HepG2 (cell line): ENCODE measurements at regions not wholly inside any gene's neighbourhood (a gene's known extent, or its start where the extent isn't known, plus 50 kb on each side); places are given as distances from the start of the nearest gene placed in this dataset.
A peak's percentile ranks its signal among the peaks of the same experiment; 100 is the strongest.

Source experiments
- ATAC-seq: fragments of 200-7000 bp; cut with Tn5 transposase; 3 replicates; pipeline ENCODE4 v1.9.1; 2020; ENCODE audit warnings: mild to moderate bottlenecking, moderate library complexity
- BruUV-seq: library from RNA; stranded (reverse); fragments of 400-500 nt; replicated peaks from 2 replicates; lab custom pipeline; 2021; lab: Mats Ljungman, UMichigan
- CTCF ChIA-PET: fragments of 300-600 bp; formaldehyde crosslinking; extraction: SDS; loops from one replicate; lab custom pipeline; 2021; ENCODE audit warnings: low total read pairs, inconsistent platforms, low intra/inter-chr PET ratio; lab: Yijun Ruan, JAX
- POLR2A ChIA-PET: fragments of 350-600 bp; sonication (Branson Sonifier 250); formaldehyde crosslinking; loops from one replicate; lab custom pipeline; 2020; ENCODE audit warnings: antibody characterized with exemption, inconsistent platforms; lab: Yijun Ruan, JAX
- DNase-seq: peaks from one replicate; pipeline ENCODE4 v3.0.0-alpha.2; 2015; ENCODE audit warnings: low spot score
- FAIRE-seq: peaks from 3 replicates; lab custom pipeline; 2011; peaks lifted over from hg19 to GRCh38; lab: Jason Lieb, UNC
- H2AFZ ChIP-seq: one replicate; pipeline ENCODE4 v1.6.1; 2011; ENCODE audit warnings: low read length, inconsistent platforms
- H3K27ac ChIP-seq: fragments of 300-600 bp; 3 replicates; pipeline ENCODE4 v1.8.0; 2011; ENCODE audit warnings: mixed run types, mild to moderate bottlenecking, mixed read lengths, low read length, inconsistent platforms; ENCODE audit not compliant: insufficient read depth; ENCODE audit errors: extremely low read length
- H3K27me3 ChIP-seq, 2 experiments: fragments of 200-600 bp in 1 of 2; 2 replicates in 1 of 2; 3 replicates in 1 of 2; pipeline versions ENCODE4 v1.6.0 to v1.8.0; 2011; ENCODE audit warnings: low read length in 2 of 2, mild to moderate bottlenecking in 2 of 2, moderate library complexity in 2 of 2, inconsistent platforms in 1 of 2; ENCODE audit not compliant: insufficient read depth in 2 of 2, control insufficient read depth in 1 of 2
- H3K36me3 ChIP-seq, 2 experiments: fragments of 200-600 bp in 1 of 2; replicated peaks in 1 of 2; 2 replicates in 1 of 2; 3 replicates in 1 of 2; pipeline versions ENCODE4 v1.5.1 to v1.8.0; 2011; ENCODE audit warnings: low read length in 2 of 2, inconsistent platforms in 1 of 2; ENCODE audit not compliant: insufficient read depth in 2 of 2, control insufficient read depth in 1 of 2
- H3K4me1 ChIP-seq: 2 replicates; pipeline ENCODE4 v1.5.1; 2012; ENCODE audit warnings: low read length, inconsistent platforms; ENCODE audit not compliant: insufficient read depth
- H3K4me2 ChIP-seq: 2 replicates; pipeline ENCODE4 v1.6.0; 2011; ENCODE audit warnings: low read depth, low read length, inconsistent platforms
- H3K4me3 ChIP-seq, 3 experiments: fragments of 200-600 bp in 1 of 3; sonication (generic), shearing (Covaris generic) in 1 of 3; replicated peaks in 1 of 3; 2 replicates each; pipeline ENCODE4 v1.5.1; 2011 to 2016; ENCODE audit warnings: low read length in 3 of 3, inconsistent platforms in 2 of 3, low read depth in 2 of 3, mild to moderate bottlenecking in 2 of 3, control low read depth in 1 of 3, mixed read lengths in 1 of 3; ENCODE audit not compliant: insufficient read depth in 1 of 3
- H3K79me2 ChIP-seq: one replicate; pipeline ENCODE4 v1.6.1; 2011; ENCODE audit warnings: low read length, inconsistent platforms; ENCODE audit not compliant: insufficient read depth
- H3K9ac ChIP-seq: 2 replicates; pipeline ENCODE4 v1.6.0; 2011; ENCODE audit warnings: mild to moderate bottlenecking, low read depth, low read length, inconsistent platforms; ENCODE audit not compliant: insufficient read depth
- H3K9me3 ChIP-seq: 2 replicates; pipeline ENCODE4 v1.5.1; 2012; ENCODE audit warnings: mild to moderate bottlenecking, low read length
- H4K20me1 ChIP-seq: 2 replicates; pipeline ENCODE4 v1.6.0; 2011; ENCODE audit warnings: inconsistent platforms, mild to moderate bottlenecking, low read length, moderate library complexity; ENCODE audit not compliant: insufficient read depth
- AHR ChIP-seq: IDR thresholded peaks from 2 replicates; pipeline ENCODE4 v1.6.1; 2018; ENCODE audit warnings: missing genetic modification reagents, missing compliant biosample characterization
- BCL6 ChIP-seq: IDR thresholded peaks from 2 replicates; pipeline ENCODE4 v1.6.1; 2016; ENCODE audit warnings: missing genetic modification reagents, missing compliant biosample characterization
- GABPB1 ChIP-seq: IDR thresholded peaks from 2 replicates; pipeline ENCODE4 v1.6.1; 2016; ENCODE audit warnings: mild to moderate bottlenecking, missing genetic modification reagents, moderate library complexity, missing compliant biosample characterization
- GATA4 ChIP-seq: sonication (generic); IDR thresholded peaks from 2 replicates; pipeline ENCODE4 v1.6.1; 2016; ENCODE audit warnings: antibody characterized with exemption, low read depth, borderline replicate concordance
- KMT2A ChIP-seq: sonication (generic); formaldehyde crosslinking; IDR thresholded peaks from 2 replicates; pipeline ENCODE4 v1.4.0; 2020; ENCODE audit warnings: missing genetic modification reagents
- MAX ChIP-seq: IDR thresholded peaks from 2 replicates; pipeline ENCODE4 v1.6.1; 2012; ENCODE audit warnings: inconsistent platforms
- MED13 ChIP-seq: sonication (generic); formaldehyde crosslinking; IDR thresholded peaks from 2 replicates; pipeline ENCODE4 v1.5.0; 2020; ENCODE audit warnings: missing genetic modification reagents
- MYPOP ChIP-seq: sonication (generic); formaldehyde crosslinking; IDR thresholded peaks from 2 replicates; pipeline ENCODE4 v1.8.1; 2023; ENCODE audit warnings: mild to moderate bottlenecking, moderate library complexity, missing genetic modification reagents
- ZFP36 ChIP-seq: fragments of 150-350 bp; IDR thresholded peaks from 2 replicates; pipeline ENCODE4 v1.6.1; 2018; ENCODE audit warnings: borderline replicate concordance, low read length, low read depth; ENCODE audit not compliant: partially characterized antibody
- WGBS: methylation state at CpG from one replicate; pipeline ENCODE4 v1.1.6; 2017; ENCODE audit warnings: low lambda C conversion rate; 5-methylcytosine and 5-hydroxymethylcytosine counted together
- in situ Hi-C: cut with HindIII; loops from 2 replicates; pipeline ENCODE4 v1.10.0; 2017; ENCODE audit warnings: low pct_unique_long_range_greater_than_20kb; ENCODE audit not compliant: extremely low pct_ligation_motif_present
- intact Hi-C: fragments of 100-400 bp; cut with micrococcal nuclease; formaldehyde crosslinking; loops from one replicate; pipeline ENCODE4 v1.10.0; 2022; ENCODE audit not compliant: unreplicated experiment
- TF ChIP-seq, protein P1 (sequence below): sonication (generic); formaldehyde crosslinking; IDR thresholded peaks from 2 replicates; pipeline ENCODE4 v1.4.0; 2020; ENCODE audit warnings: missing genetic modification reagents, borderline replicate concordance
- TF ChIP-seq, protein P2 (sequence below): fragments of 450-650 bp; IDR thresholded peaks from 2 replicates; pipeline ENCODE4 v1.6.1; 2016
- TF ChIP-seq, protein P3 (sequence below): sonication (generic); formaldehyde crosslinking; IDR thresholded peaks from 2 replicates; pipeline ENCODE4 v1.4.0; 2020; ENCODE audit warnings: missing genetic modification reagents

- CTCF ChIA-PET = no interaction called here
- no TSS peak for BruUV-seq
- Histone ChIP-seq H3K27ac (no peak overlapping the region), H4K20me1 (no peaks in the 10 kb centered on the region), H3K9ac (no peak overlapping the region), H3K4me3 (peak overlapping the region in 1 of 3 experiments; percentile 34; a peak in 2 of 6 replicates), H3K36me3 (no peaks in the 10 kb centered on the region), H3K9me3 (no peaks in the 10 kb centered on the region), H3K79me2 (no peaks in the 10 kb centered on the region), H3K4me1 (peaks cover 24% of the 10 kb centered on the region), H3K4me2 (peak overlapping the region; percentile 53), H2AFZ (no peak overlapping the region), H3K27me3 (no peaks in the 10 kb centered on the region)
- DNase-seq (no peak), FAIRE-seq (no peak), ATAC-seq (peak; percentile 52)
- POLR2A ChIA-PET = no interaction called here
- 60% methylated on average over 28 of the region's 33 CpGs for WGBS
- in situ Hi-C loops = no loop called here
- intact Hi-C loops = no loop called here
- TF ChIP-seq AHR (no peak), BCL6 (peak; percentile 66), KMT2A (CRISPR knock-in tag) (no peak), MAX (peak; percentile 26; the same call in 1 of the 2 replicates), MYPOP (CRISPR knock-in tag) (no peak), ZFP36 (no peak), GABPB1 (CRISPR knock-in tag) (peak; percentile 42; the same call in 1 of the 2 replicates), GATA4 (no peak), MED13 (CRISPR knock-in tag) (no peak)
- TF ChIP-seq, protein P1, sequence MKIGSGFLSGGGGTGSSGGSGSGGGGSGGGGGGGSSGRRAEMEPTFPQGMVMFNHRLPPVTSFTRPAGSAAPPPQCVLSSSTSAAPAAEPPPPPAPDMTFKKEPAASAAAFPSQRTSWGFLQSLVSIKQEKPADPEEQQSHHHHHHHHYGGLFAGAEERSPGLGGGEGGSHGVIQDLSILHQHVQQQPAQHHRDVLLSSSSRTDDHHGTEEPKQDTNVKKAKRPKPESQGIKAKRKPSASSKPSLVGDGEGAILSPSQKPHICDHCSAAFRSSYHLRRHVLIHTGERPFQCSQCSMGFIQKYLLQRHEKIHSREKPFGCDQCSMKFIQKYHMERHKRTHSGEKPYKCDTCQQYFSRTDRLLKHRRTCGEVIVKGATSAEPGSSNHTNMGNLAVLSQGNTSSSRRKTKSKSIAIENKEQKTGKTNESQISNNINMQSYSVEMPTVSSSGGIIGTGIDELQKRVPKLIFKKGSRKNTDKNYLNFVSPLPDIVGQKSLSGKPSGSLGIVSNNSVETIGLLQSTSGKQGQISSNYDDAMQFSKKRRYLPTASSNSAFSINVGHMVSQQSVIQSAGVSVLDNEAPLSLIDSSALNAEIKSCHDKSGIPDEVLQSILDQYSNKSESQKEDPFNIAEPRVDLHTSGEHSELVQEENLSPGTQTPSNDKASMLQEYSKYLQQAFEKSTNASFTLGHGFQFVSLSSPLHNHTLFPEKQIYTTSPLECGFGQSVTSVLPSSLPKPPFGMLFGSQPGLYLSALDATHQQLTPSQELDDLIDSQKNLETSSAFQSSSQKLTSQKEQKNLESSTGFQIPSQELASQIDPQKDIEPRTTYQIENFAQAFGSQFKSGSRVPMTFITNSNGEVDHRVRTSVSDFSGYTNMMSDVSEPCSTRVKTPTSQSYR (CRISPR knock-in tag) = 0 out of 2 replicates have a peak, but pooled peaks have one; percentile 13
- TF ChIP-seq, protein P2, sequence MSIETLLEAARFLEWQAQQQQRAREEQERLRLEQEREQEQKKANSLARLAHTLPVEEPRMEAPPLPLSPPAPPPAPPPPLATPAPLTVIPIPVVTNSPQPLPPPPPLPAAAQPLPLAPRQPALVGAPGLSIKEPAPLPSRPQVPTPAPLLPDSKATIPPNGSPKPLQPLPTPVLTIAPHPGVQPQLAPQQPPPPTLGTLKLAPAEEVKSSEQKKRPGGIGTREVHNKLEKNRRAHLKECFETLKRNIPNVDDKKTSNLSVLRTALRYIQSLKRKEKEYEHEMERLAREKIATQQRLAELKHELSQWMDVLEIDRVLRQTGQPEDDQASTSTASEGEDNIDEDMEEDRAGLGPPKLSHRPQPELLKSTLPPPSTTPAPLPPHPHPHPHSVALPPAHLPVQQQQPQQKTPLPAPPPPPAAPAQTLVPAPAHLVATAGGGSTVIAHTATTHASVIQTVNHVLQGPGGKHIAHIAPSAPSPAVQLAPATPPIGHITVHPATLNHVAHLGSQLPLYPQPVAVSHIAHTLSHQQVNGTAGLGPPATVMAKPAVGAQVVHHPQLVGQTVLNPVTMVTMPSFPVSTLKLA = no peak
- TF ChIP-seq, protein P3, sequence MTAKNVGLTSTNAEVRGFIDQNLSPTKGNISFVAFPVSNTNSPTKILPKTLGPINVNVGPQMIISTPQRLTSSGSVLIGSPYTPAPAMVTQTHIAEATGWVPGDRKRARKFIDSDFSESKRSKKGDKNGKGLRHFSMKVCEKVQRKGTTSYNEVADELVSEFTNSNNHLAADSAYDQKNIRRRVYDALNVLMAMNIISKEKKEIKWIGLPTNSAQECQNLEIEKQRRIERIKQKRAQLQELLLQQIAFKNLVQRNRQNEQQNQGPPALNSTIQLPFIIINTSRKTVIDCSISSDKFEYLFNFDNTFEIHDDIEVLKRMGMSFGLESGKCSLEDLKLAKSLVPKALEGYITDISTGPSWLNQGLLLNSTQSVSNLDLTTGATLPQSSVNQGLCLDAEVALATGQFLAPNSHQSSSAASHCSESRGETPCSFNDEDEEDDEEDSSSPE (CRISPR knock-in tag) = no peak
Measured at GRCh38 chr10:93220296-93221170, 146.8 kb downstream of the CYP26A1 start.
